ENCODE measurements at regions not wholly inside any gene's neighbourhood (a gene's known extent, or its start where the extent isn't known, plus 50 kb on each side); places are given as distances from the start of the nearest gene placed in this dataset.

GRCh38 chr3:176247191-176247590, 950.1 kb downstream of the TBL1XR1 start:
- H3K79me2 ChIP-seq (ENCODE audit: insufficient read depth, low read length), result no peaks in the 10 kb centered on the region
- DNase-seq (ENCODE audit: low read depth) (no peak), FAIRE-seq (no peak)
- no peak overlapping the region for H2AFZ ChIP-seq (ENCODE audit: low read depth, low read length)
- Mint-ChIP-seq H3K27me3 (ENCODE audit: low read depth, unreplicated experiment) (no peaks in the 10 kb centered on the region), H3K9me3 (ENCODE audit: unreplicated experiment) (peaks cover 2% of the 10 kb centered on the region), H3K27ac (ENCODE audit: unreplicated experiment) (no peak overlapping the region), H3K36me3 (ENCODE audit: low read depth, unreplicated experiment) (no peaks in the 10 kb centered on the region), H3K4me1 (ENCODE audit: low read depth, unreplicated experiment) (no peaks in the 10 kb centered on the region), H3K4me3 (ENCODE audit: unreplicated experiment) (no peak overlapping the region)
- TF ChIP-seq CTCF (IDR thresholded peaks at IDR 0.05; ENCODE audit: insufficient read depth, low read depth, low read length) (no peak), EZH2 (IDR thresholded peaks at IDR 0.05; ENCODE audit: insufficient read depth, low read length) (no peak)
- H4K20me1 ChIP-seq (ENCODE audit: insufficient read depth, low read length), result no peaks in the 10 kb centered on the region
- no peak overlapping the region for H3K4me3 ChIP-seq (ENCODE audit: insufficient read depth, low read depth, low read length)
- no peaks in the 10 kb centered on the region for H3K27me3 ChIP-seq (ENCODE audit: insufficient read depth, low read length)
- H3K36me3 ChIP-seq (ENCODE audit: insufficient read depth, low read length), result no peaks in the 10 kb centered on the region
- H3K4me2 ChIP-seq (ENCODE audit: low read length), result no peak overlapping the region
- no peaks in the 10 kb centered on the region for H3K9me3 ChIP-seq (ENCODE audit: insufficient read depth, low read depth, low read length)
- H3K4me1 ChIP-seq (ENCODE audit: insufficient read depth, low read length), result no peaks in the 10 kb centered on the region
- H3K27ac ChIP-seq (ENCODE audit: low read depth, low read length), result no peak overlapping the region
- no peak overlapping the region for H3K9ac ChIP-seq (ENCODE audit: low read length)

DNA sequence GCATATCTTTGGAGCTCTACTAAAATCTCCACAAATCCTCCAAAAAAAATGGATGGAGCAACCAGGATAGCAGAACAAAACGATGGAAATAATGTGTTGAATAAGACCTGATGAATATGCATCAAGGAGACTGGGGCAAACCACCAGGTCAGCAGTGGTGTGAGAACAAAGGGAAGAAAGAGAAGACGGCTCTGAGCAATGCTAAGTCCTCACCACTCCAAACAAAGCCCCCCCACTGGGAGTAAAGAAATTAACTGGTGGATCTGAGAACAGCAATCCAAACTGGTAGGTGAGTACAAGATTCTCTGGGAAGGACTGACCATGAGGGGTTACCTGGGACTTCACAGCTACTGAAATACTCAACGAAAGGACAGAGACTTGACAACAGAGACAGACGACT, 977.3 kb downstream of the TBL1XR1 start:
- no peak for DNase-seq (ENCODE audit: low read depth)
- H3K4me1 Mint-ChIP-seq (ENCODE audit: low read depth, unreplicated experiment), result no peaks in the 10 kb centered on the region
- FAIRE-seq, result no peak

More for the DNA sequence above, 977.3 kb downstream of the TBL1XR1 start:
- no peak overlapping the region for H3K4me2 ChIP-seq (ENCODE audit: low read length)
- no peaks in the 10 kb centered on the region for H3K79me2 ChIP-seq (ENCODE audit: insufficient read depth, low read length)
- no peaks in the 10 kb centered on the region for H3K4me1 ChIP-seq (ENCODE audit: insufficient read depth, low read length)
- no peaks in the 10 kb centered on the region for H3K9me3 Mint-ChIP-seq (ENCODE audit: unreplicated experiment)
- H3K27me3 Mint-ChIP-seq (ENCODE audit: low read depth, unreplicated experiment), result no peaks in the 10 kb centered on the region
- no peak overlapping the region for H2AFZ ChIP-seq (ENCODE audit: low read depth, low read length)
- H3K4me3 ChIP-seq (ENCODE audit: insufficient read depth, low read depth, low read length), result no peak overlapping the region
- H3K27me3 ChIP-seq (ENCODE audit: insufficient read depth, low read length), result no peaks in the 10 kb centered on the region
- TF ChIP-seq EZH2 (IDR thresholded peaks at IDR 0.05; ENCODE audit: insufficient read depth, low read length) (no peak), CTCF (IDR thresholded peaks at IDR 0.05; ENCODE audit: insufficient read depth, low read depth, low read length) (no peak)
- H3K36me3 Mint-ChIP-seq (ENCODE audit: low read depth, unreplicated experiment), result no peaks in the 10 kb centered on the region
- H3K9me3 ChIP-seq (ENCODE audit: insufficient read depth, low read depth, low read length), result no peaks in the 10 kb centered on the region
- no peaks in the 10 kb centered on the region for H3K36me3 ChIP-seq (ENCODE audit: insufficient read depth, low read length)
- no peak overlapping the region for H3K9ac ChIP-seq (ENCODE audit: low read length)
- H4K20me1 ChIP-seq (ENCODE audit: insufficient read depth, low read length), result no peaks in the 10 kb centered on the region
- no peak overlapping the region for H3K27ac Mint-ChIP-seq (ENCODE audit: unreplicated experiment)
- H3K27ac ChIP-seq (ENCODE audit: low read depth, low read length), result no peak overlapping the region
- H3K4me3 Mint-ChIP-seq (ENCODE audit: unreplicated experiment), result no peak overlapping the region

All from astrocyte (in vitro differentiated cells and primary cell).